Neural cell (in vitro differentiated cells): ENCODE measurements at regions not wholly inside any gene's neighbourhood (a gene's known extent, or its start where the extent isn't known, plus 50 kb on each side); places are given as distances from the start of the nearest gene placed in this dataset.
A peak's percentile ranks its signal among the peaks of the same experiment; 100 is the strongest.

Source experiments
- H2AFZ ChIP-seq: fragments of 200-600, 300-800 bp; sonication (generic), shearing (Covaris generic); 2 replicates; pipeline ENCODE4 v1.6.0; 2014; ENCODE audit warnings: low read depth, mild to moderate bottlenecking, antibody characterized with exemption, low read length, moderate library complexity
- H3F3A ChIP-seq: fragments of 200-600 bp; shearing (Covaris generic); 2 replicates; pipeline ENCODE4 v1.6.1; 2016; ENCODE audit warnings: mild to moderate bottlenecking, moderate library complexity, mixed read lengths, antibody characterized with exemption, low read length; ENCODE audit not compliant: insufficient read depth, poor library complexity, severe bottlenecking
- H3K27ac ChIP-seq: fragments of 200-600, 300-800 bp; sonication (generic), shearing (Covaris generic); 2 replicates; pipeline ENCODE4 v1.5.1; 2014; ENCODE audit warnings: mild to moderate bottlenecking, low read length, moderate library complexity
- H3K27me3 ChIP-seq: fragments of 300-800, 200-600 bp; sonication (generic), shearing (Covaris generic); 2 replicates; pipeline ENCODE4 v1.6.0; 2014; ENCODE audit warnings: mild to moderate bottlenecking, low read depth, low read length, moderate library complexity; ENCODE audit not compliant: insufficient read depth
- H3K36me3 ChIP-seq: fragments of 300-800, 200-600 bp; sonication (generic), shearing (Covaris generic); 2 replicates; pipeline ENCODE4 v1.5.1; 2014; ENCODE audit warnings: mild to moderate bottlenecking, antibody characterized with exemption, low read length, moderate library complexity; ENCODE audit not compliant: insufficient read depth
- H3K4me2 ChIP-seq: fragments of 300-800, 200-600 bp; sonication (generic), shearing (Covaris generic); 2 replicates; pipeline ENCODE4 v1.6.0; 2014; ENCODE audit warnings: mild to moderate bottlenecking, low read length
- H3K4me3 ChIP-seq: fragments of 300-800, 200-600 bp; sonication (generic), shearing (Covaris generic); 2 replicates; pipeline ENCODE4 v1.5.1; 2014; ENCODE audit warnings: mild to moderate bottlenecking, low read length, moderate library complexity
- H3K79me2 ChIP-seq: fragments of 200-600 bp; shearing (Covaris generic); replicated peaks from 2 replicates; pipeline ENCODE4 v1.6.0; 2014; ENCODE audit warnings: mild to moderate bottlenecking, low read length, moderate library complexity; ENCODE audit not compliant: insufficient read depth
- H3K9ac ChIP-seq: fragments of 300-800, 200-600 bp; sonication (generic), shearing (Covaris generic); 2 replicates; pipeline ENCODE4 v1.6.1; 2016; ENCODE audit warnings: mild to moderate bottlenecking, low read length, mixed read lengths
- H3K9me2 ChIP-seq: fragments of 200-600 bp; shearing (Covaris generic); 2 replicates; pipeline ENCODE4 v1.6.1; 2016; ENCODE audit warnings: mild to moderate bottlenecking, low read length, mixed read lengths; ENCODE audit not compliant: insufficient read depth
- H3K9me3 ChIP-seq: fragments of 200-600, 300-800 bp; sonication (generic), shearing (Covaris generic); 2 replicates; pipeline ENCODE4 v1.6.1; 2016; ENCODE audit warnings: mild to moderate bottlenecking, mixed run types, low read length, moderate library complexity, mixed read lengths
- H4K20me1 ChIP-seq: fragments of 200-600 bp; shearing (Covaris generic); 2 replicates; pipeline ENCODE4 v1.6.1; 2016; ENCODE audit warnings: mild to moderate bottlenecking, mixed run types; ENCODE audit not compliant: insufficient read depth
- CTCF ChIP-seq: fragments of 450-650 bp; IDR thresholded peaks from 2 replicates; pipeline ENCODE4 v1.5.1; 2014; ENCODE audit warnings: antibody characterized with exemption, mild to moderate bottlenecking, moderate library complexity; ENCODE audit not compliant: poor library complexity, severe bottlenecking
- EP300 ChIP-seq: fragments of 450-650 bp; conservative IDR thresholded peaks from 2 replicates; pipeline ENCODE4 v1.6.1; 2014; ENCODE audit warnings: antibody characterized with exemption, mild to moderate bottlenecking, moderate library complexity; ENCODE audit not compliant: poor library complexity, severe bottlenecking
- EZH2 ChIP-seq: fragments of 200-600, 300-800 bp; shearing (Covaris generic), sonication (generic); IDR thresholded peaks from 2 replicates; pipeline ENCODE4 v1.6.1; 2014; ENCODE audit warnings: antibody characterized with exemption, low read length, borderline replicate concordance, mild to moderate bottlenecking; ENCODE audit not compliant: insufficient read depth, poor library complexity, severe bottlenecking
- MXI1 ChIP-seq: fragments of 450-650 bp; conservative IDR thresholded peaks from 2 replicates; pipeline ENCODE4 v1.6.1; 2014; ENCODE audit warnings: antibody characterized with exemption, mild to moderate bottlenecking; ENCODE audit not compliant: poor library complexity, severe bottlenecking
- POLR2AphosphoS5 ChIP-seq: IDR thresholded peaks from 2 replicates; pipeline ENCODE4 v1.6.1; 2012
- RAD21 ChIP-seq: fragments of 450-650 bp; conservative IDR thresholded peaks from 2 replicates; pipeline ENCODE4 v1.6.1; 2014; ENCODE audit warnings: antibody characterized with exemption, mild to moderate bottlenecking, moderate library complexity
- REST ChIP-seq: IDR thresholded peaks from 2 replicates; pipeline ENCODE4 v1.6.1; 2012; ENCODE audit warnings: borderline replicate concordance
- SMC3 ChIP-seq: fragments of 450-650 bp; conservative IDR thresholded peaks from 2 replicates; pipeline ENCODE4 v1.6.1; 2014; ENCODE audit warnings: antibody characterized with exemption, mild to moderate bottlenecking, moderate library complexity; ENCODE audit not compliant: poor library complexity
- TAF1 ChIP-seq: IDR thresholded peaks from 2 replicates; pipeline ENCODE4 v1.6.1; 2012; ENCODE audit warnings: low read depth

GRCh38 chr4:13836946-13837912, 209.7 kb upstream of the BOD1L1 start:
- Histone ChIP-seq H2AFZ (no peak overlapping the region), H3K36me3 (no peaks in the 10 kb centered on the region), H3K4me3 (no peak overlapping the region), H3K9me2 (no peaks in the 10 kb centered on the region), H3F3A (no peaks in the 10 kb centered on the region), H3K9me3 (no peaks in the 10 kb centered on the region), H4K20me1 (no peaks in the 10 kb centered on the region), H3K27ac (no peak overlapping the region), H3K4me2 (no peak overlapping the region), H3K9ac (no peak overlapping the region), H3K27me3 (no peaks in the 10 kb centered on the region), H3K79me2 (no peaks in the 10 kb centered on the region)
- TF ChIP-seq TAF1 (no peak), SMC3 (no peak), RAD21 (no peak), EZH2 (no peak)

- Histone ChIP-seq H3K4me2 (no peak overlapping the region), H3K27ac (no peak overlapping the region), H3F3A (no peaks in the 10 kb centered on the region), H3K27me3 (no peaks in the 10 kb centered on the region), H2AFZ (no peak overlapping the region), H3K9me2 (no peaks in the 10 kb centered on the region), H3K79me2 (no peaks in the 10 kb centered on the region), H3K4me3 (no peak overlapping the region), H4K20me1 (no peaks in the 10 kb centered on the region), H3K9me3 (no peaks in the 10 kb centered on the region), H3K9ac (no peak overlapping the region), H3K36me3 (no peaks in the 10 kb centered on the region)
- no peak for TF ChIP-seq REST
- TF ChIP-seq EP300: peak; percentile 20
Observed at GRCh38 chr4:13840502-13841190, 213.1 kb upstream of the BOD1L1 start.

GRCh38 chr4:13844740-13845139, 217.2 kb upstream of the BOD1L1 start:
- no peak overlapping the region for H3K27ac ChIP-seq
- H3K27me3 ChIP-seq: no peaks in the 10 kb centered on the region
- no peaks in the 10 kb centered on the region for H3K9me2 ChIP-seq
- H3K4me2 ChIP-seq: no peak overlapping the region
- no peaks in the 10 kb centered on the region for H3K9me3 ChIP-seq
- H2AFZ ChIP-seq: no peak overlapping the region
- no peak overlapping the region for H3K9ac ChIP-seq
- no peaks in the 10 kb centered on the region for H4K20me1 ChIP-seq
- TF ChIP-seq SMC3 (no peak), RAD21 (no peak), REST (no peak), POLR2AphosphoS5 (no peak), TAF1 (no peak), CTCF (no peak), MXI1 (no peak), EZH2 (no peak), EP300 (no peak)
- H3K36me3 ChIP-seq: no peaks in the 10 kb centered on the region
- H3K79me2 ChIP-seq: no peaks in the 10 kb centered on the region
- H3K4me3 ChIP-seq: no peak overlapping the region
- H3F3A ChIP-seq: no peaks in the 10 kb centered on the region
